H9 (cell line): ENCODE measurements at regions not wholly inside any gene's neighbourhood (a gene's known extent, or its start where the extent isn't known, plus 50 kb on each side); places are given as distances from the start of the nearest gene placed in this dataset.

Experiments used
- DNase-seq: peaks from one replicate; pipeline ENCODE4 v3.0.0-alpha.2; 2017
- H2AFZ ChIP-seq: one replicate; pipeline ENCODE4 v1.6.1; 2013; ENCODE audit warnings: mild to moderate bottlenecking, low read length, control low read depth, moderate library complexity
- H2AK5ac ChIP-seq: 2 replicates; pipeline ENCODE4 v1.6.1; 2013; ENCODE audit warnings: low read length, control low read depth, mixed read lengths; ENCODE audit not compliant: insufficient read length
- H2BK120ac ChIP-seq: one replicate; pipeline ENCODE4 v1.6.1; 2013; ENCODE audit warnings: low read depth, mild to moderate bottlenecking, low read length, control low read depth, inconsistent platforms; ENCODE audit not compliant: poor library complexity, severe bottlenecking
- H2BK12ac ChIP-seq: 2 replicates; pipeline ENCODE4 v1.6.1; 2013; ENCODE audit warnings: low read length, control low read depth, mixed read lengths, low read depth; ENCODE audit not compliant: insufficient read length
- H2BK15ac ChIP-seq: 2 replicates; pipeline ENCODE4 v1.6.1; 2013; ENCODE audit warnings: low read depth, low read length, control low read depth
- H2BK20ac ChIP-seq: one replicate; pipeline ENCODE4 v1.6.1; 2013; ENCODE audit warnings: low read depth, mild to moderate bottlenecking, low read length, control low read depth, inconsistent platforms; ENCODE audit not compliant: poor library complexity, severe bottlenecking
- H2BK5ac ChIP-seq: 2 replicates; pipeline ENCODE4 v1.6.1; 2013; ENCODE audit warnings: low read length, control low read depth, mixed read lengths; ENCODE audit not compliant: insufficient read length
- H3K14ac ChIP-seq: 2 replicates; pipeline ENCODE4 v1.6.1; 2013; ENCODE audit warnings: low read length, control low read depth; ENCODE audit not compliant: insufficient read depth
- H3K18ac ChIP-seq: 2 replicates; pipeline ENCODE4 v1.6.1; 2013; ENCODE audit warnings: low read depth, mild to moderate bottlenecking, mixed read lengths, low read length, control low read depth; ENCODE audit not compliant: insufficient read length
- H3K23ac ChIP-seq: 2 replicates; pipeline ENCODE4 v1.6.1; 2013; ENCODE audit warnings: low read length, control low read depth, mixed read lengths, low read depth; ENCODE audit not compliant: insufficient read length
- H3K23me2 ChIP-seq: 2 replicates; pipeline ENCODE4 v1.6.1; 2013; ENCODE audit warnings: low read depth, mild to moderate bottlenecking, mixed read lengths, low read length, control low read depth; ENCODE audit not compliant: insufficient read length, poor library complexity, severe bottlenecking
- H3K27ac ChIP-seq: 2 replicates; pipeline ENCODE4 v1.5.1; 2013; ENCODE audit warnings: low read length, control low read depth, mixed read lengths, low read depth; ENCODE audit not compliant: insufficient read length
- H3K27me3 ChIP-seq: 2 replicates; pipeline ENCODE4 v1.6.1; 2013; ENCODE audit warnings: low read length, control low read depth, inconsistent platforms; ENCODE audit not compliant: insufficient read depth
- H3K4ac ChIP-seq: 2 replicates; pipeline ENCODE4 v1.6.1; 2013; ENCODE audit warnings: low read depth, mild to moderate bottlenecking, control low read depth, inconsistent platforms, low read length, moderate library complexity
- H3K4me1 ChIP-seq: 2 replicates; pipeline ENCODE4 v1.6.1; 2013; ENCODE audit warnings: low read length, control low read depth, inconsistent platforms; ENCODE audit not compliant: insufficient read depth
- H3K4me2 ChIP-seq: 2 replicates; pipeline ENCODE4 v1.6.1; 2013; ENCODE audit warnings: low read length, control low read depth, mixed read lengths; ENCODE audit not compliant: insufficient read length, insufficient read depth
- H3K56ac ChIP-seq: 2 replicates; pipeline ENCODE4 v1.6.1; 2013; ENCODE audit warnings: low read depth, mild to moderate bottlenecking, mixed read lengths, low read length, control low read depth; ENCODE audit not compliant: insufficient read length
- H3K79me1 ChIP-seq: 2 replicates; pipeline ENCODE4 v1.6.1; 2013; ENCODE audit warnings: low read depth, mild to moderate bottlenecking, moderate library complexity, low read length, control low read depth, inconsistent platforms; ENCODE audit not compliant: insufficient read depth, poor library complexity, severe bottlenecking
- H3K79me2 ChIP-seq: 2 replicates; pipeline ENCODE4 v1.6.1; 2013; ENCODE audit warnings: low read length, control low read depth, inconsistent platforms; ENCODE audit not compliant: insufficient read depth
- H3K9ac ChIP-seq: 2 replicates; pipeline ENCODE4 v1.6.1; 2013; ENCODE audit warnings: low read length, control low read depth, mixed read lengths; ENCODE audit not compliant: insufficient read length; ENCODE audit errors: extremely low read depth
- H3K9me3 ChIP-seq: one replicate; pipeline ENCODE4 v1.6.1; 2013; ENCODE audit warnings: low read depth, low read length, inconsistent platforms; ENCODE audit not compliant: control insufficient read depth
- H3T11ph ChIP-seq: one replicate; pipeline ENCODE4 v1.6.1; 2013; ENCODE audit warnings: mild to moderate bottlenecking, low read length, control low read depth, inconsistent platforms
- H4K20me1 ChIP-seq: one replicate; pipeline ENCODE4 v1.6.1; 2013; ENCODE audit not compliant: control insufficient read depth, insufficient read length, insufficient read depth
- H4K5ac ChIP-seq: 2 replicates; pipeline ENCODE4 v1.6.1; 2013; ENCODE audit warnings: low read depth, mild to moderate bottlenecking, mixed read lengths, low read length, control low read depth; ENCODE audit not compliant: insufficient read length
- H4K8ac ChIP-seq: replicated peaks from 2 replicates; pipeline ENCODE4 v1.6.1; 2013; ENCODE audit warnings: low read length, control low read depth, mixed read lengths, low read depth; ENCODE audit not compliant: insufficient read length
- H4K91ac ChIP-seq: 2 replicates; pipeline ENCODE4 v1.6.1; 2013; ENCODE audit warnings: low read depth, mild to moderate bottlenecking, moderate library complexity, mixed read lengths, low read length, control low read depth; ENCODE audit not compliant: insufficient read length
- H3K27ac Mint-ChIP-seq, 3 experiments: 2 replicates in 2 of 3; 3 replicates in 1 of 3; pipeline ENCODE4 v1.8.0; 2020 to 2021; ENCODE audit warnings: mixed read lengths in 3 of 3, mild to moderate bottlenecking in 1 of 3, moderate library complexity in 1 of 3
- H3K27me3 Mint-ChIP-seq: 2 replicates; pipeline ENCODE4 v1.8.0; 2021; ENCODE audit warnings: low read depth, mild to moderate bottlenecking, moderate library complexity, mixed read lengths
- H3K36me3 Mint-ChIP-seq, 3 experiments: 2 replicates in 2 of 3; 3 replicates in 1 of 3; pipeline ENCODE4 v1.8.0; 2020 to 2021; ENCODE audit warnings: low read depth in 3 of 3, mixed read lengths in 3 of 3; ENCODE audit not compliant: insufficient read depth in 1 of 3
- H3K4me1 Mint-ChIP-seq, 2 experiments: 2 replicates each; pipeline ENCODE4 v1.8.0; 2020; ENCODE audit warnings: mixed read lengths in 2 of 2
- H3K4me3 Mint-ChIP-seq, 2 experiments: 2 replicates in 1 of 2; 3 replicates in 1 of 2; pipeline ENCODE4 v1.8.0; 2020 to 2021; ENCODE audit warnings: mild to moderate bottlenecking in 2 of 2, mixed read lengths in 2 of 2, moderate library complexity in 1 of 2
- H3K9me3 Mint-ChIP-seq, 2 experiments: 2 replicates in 1 of 2; 3 replicates in 1 of 2; pipeline ENCODE4 v1.8.0; 2020; ENCODE audit warnings: mild to moderate bottlenecking in 2 of 2, mixed read lengths in 2 of 2, moderate library complexity in 1 of 2
- CTCF ChIP-seq: fragments of 200-600 bp; sonication (generic); conservative IDR thresholded peaks from 3 replicates; pipeline ENCODE4 v1.8.0; 2021; ENCODE audit warnings: antibody characterized with exemption, mild to moderate bottlenecking
- WGBS: extraction: QIAGEN DNeasy Blood & Tissue Kit; methylation state at CpG from one replicate; pipeline ENCODE4 v1.1.7; 2013; ENCODE audit warnings: missing lambda C conversion rate, low lambda C conversion rate, mixed read lengths; ENCODE audit not compliant: insufficient read length; ENCODE audit errors: extremely low coverage; 5-methylcytosine and 5-hydroxymethylcytosine counted together

- no peak overlapping the region for H3K27ac ChIP-seq
- no peak overlapping the region for H2AFZ ChIP-seq
- no peaks in the 10 kb centered on the region; the same call in 1 of the 2 replicates for H3K4me1 ChIP-seq
- no peak overlapping the region for H3T11ph ChIP-seq
- no peak overlapping the region for H2BK12ac ChIP-seq
- H4K5ac ChIP-seq = no peak overlapping the region
- H3K79me2 ChIP-seq = no peaks in the 10 kb centered on the region
- no peak overlapping the region for H3K18ac ChIP-seq
- no peaks in the 10 kb centered on the region for H3K23me2 ChIP-seq
- H3K9me3 ChIP-seq = no peaks in the 10 kb centered on the region
- no peak overlapping the region for H4K91ac ChIP-seq
- no peak overlapping the region for H2BK15ac ChIP-seq
- Mint-ChIP-seq H3K36me3 (no peaks in the 10 kb centered on the region), H3K27ac (no peak overlapping the region), H3K4me1 (no peaks in the 10 kb centered on the region), H3K9me3 (no peaks in the 10 kb centered on the region), H3K4me3 (no peak overlapping the region), H3K27me3 (no peaks in the 10 kb centered on the region; the same call in 1 of the 2 replicates)
- DNase-seq = no peak
- H4K20me1 ChIP-seq = no peaks in the 10 kb centered on the region
- H3K79me1 ChIP-seq = no peaks in the 10 kb centered on the region
- H2BK20ac ChIP-seq = no peak overlapping the region
- H3K23ac ChIP-seq = no peak overlapping the region
- H2BK5ac ChIP-seq = no peak overlapping the region
- WGBS = no CpG with 5 or more reads among the region's 3 CpGs
- H3K27me3 ChIP-seq = no peaks in the 10 kb centered on the region
- no peak overlapping the region for H3K4me2 ChIP-seq
- no peak for TF ChIP-seq CTCF
- H3K56ac ChIP-seq = no peak overlapping the region
- no peak overlapping the region for H3K14ac ChIP-seq
- no peak overlapping the region for H3K9ac ChIP-seq
- no peak overlapping the region for H4K8ac ChIP-seq
- H2BK120ac ChIP-seq = no peak overlapping the region
- H3K4ac ChIP-seq = no peak overlapping the region
- no peak overlapping the region for H2AK5ac ChIP-seq
Observed at GRCh38 chr6:140078561-140079125, 704.2 kb upstream of the CITED2 start.
